ENCODE measurements at regions not wholly inside any gene's neighbourhood (a gene's known extent, or its start where the extent isn't known, plus 50 kb on each side); places are given as distances from the start of the nearest gene placed in this dataset.

DNA sequence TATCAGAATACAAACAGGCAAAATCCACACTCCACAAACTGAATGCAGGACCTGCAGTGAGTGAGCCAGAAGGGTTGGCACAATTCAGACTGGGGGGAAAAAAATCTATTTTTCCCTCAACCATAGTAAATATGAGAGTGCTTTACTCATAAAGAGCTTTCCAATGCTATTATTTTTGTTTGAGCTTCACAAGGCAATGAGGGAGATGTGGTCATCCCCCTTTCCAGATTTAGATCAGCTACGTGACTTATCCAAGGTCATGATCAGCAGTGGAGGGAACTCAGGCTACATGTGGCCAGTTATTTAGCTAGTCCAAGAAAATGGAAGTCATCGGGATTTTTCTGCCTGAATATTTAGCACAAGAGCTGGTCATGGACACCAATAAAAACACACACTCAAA lies 120.4 kb upstream of the KLF7 start:
- H3K18ac ChIP-seq (ENCODE audit: low read depth, low read length) = peak overlapping the region; percentile 63; the same call in 1 of the 2 replicates
- no peaks in the 10 kb centered on the region for H4K20me1 ChIP-seq (ENCODE audit: insufficient read depth, low read length)
- DNase-seq (no peak), ATAC-seq (ENCODE audit: low read depth) (no peak)
- no peak overlapping the region for H2BK120ac ChIP-seq (ENCODE audit: low read depth, low read length)
- no peak overlapping the region; the same call in 2 of the 3 replicates for H2BK15ac ChIP-seq (ENCODE audit: low read depth, low read length)
- no peaks in the 10 kb centered on the region for H3K27me3 ChIP-seq (ENCODE audit: control insufficient read depth, insufficient read depth, low read length)
- no peaks in the 10 kb centered on the region for H3K36me3 ChIP-seq (ENCODE audit: control insufficient read depth, insufficient read depth, low read length)
- peaks cover 4% of the 10 kb centered on the region; the same call in 1 of the 2 replicates for H3K9me1 ChIP-seq (ENCODE audit: insufficient read depth, low read length)
- H3K79me1 ChIP-seq (ENCODE audit: low read depth in 1 of 2, low read length in 2 of 2) = no peaks in the 10 kb centered on the region
- peak overlapping the region; percentile 40; the same call in 1 of the 2 replicates for H2AK5ac ChIP-seq (ENCODE audit: low read depth, low read length)
- dilution Hi-C loops (cut with HindIII; ENCODE audit: low sequenced_read_pairs, unreplicated experiment) (no loop called here), in situ Hi-C loops (cut with MboI; ENCODE audit: low sequenced_read_pairs) (no loop called here), intact Hi-C loops (cut with micrococcal nuclease) (no loop called here)
- H2BK20ac ChIP-seq (ENCODE audit: low read depth, low read length) = no peak overlapping the region
- no peak overlapping the region for H2BK5ac ChIP-seq (ENCODE audit: low read depth, low read length, poor library complexity, severe bottlenecking)
- H3K4ac ChIP-seq (ENCODE audit: low read depth, low read length) = no peak overlapping the region
- no peak overlapping the region; the same call in 1 of the 2 replicates for H4K5ac ChIP-seq (ENCODE audit: low read depth, low read length)
- H4K8ac ChIP-seq (ENCODE audit: low read depth in 2 of 2, low read length in 2 of 2) = no peak overlapping the region
- H3K14ac ChIP-seq (replicated peaks; ENCODE audit: low read depth, low read length) = no peak overlapping the region
- H3K9me3 ChIP-seq (ENCODE audit: control insufficient read depth, insufficient read depth, low read length) = no peaks in the 10 kb centered on the region
- no peak overlapping the region for H3K27ac ChIP-seq (ENCODE audit: insufficient read depth, low read length)
- H3K56ac ChIP-seq (ENCODE audit: extremely low read depth, insufficient read depth, low read length) = no peak overlapping the region
- POLR2A ChIA-PET (ENCODE audit: unreplicated experiment) = no interaction called here
- WGBS, 2 experiments (ENCODE audit: extremely low coverage in 2 of 2, insufficient read length in 1 of 2) = no CpG with 5 or more reads among the region's 2 CpGs
- no peak overlapping the region for H3K4me3 ChIP-seq (ENCODE audit: insufficient read depth, low read depth, low read length)
- TF ChIP-seq MAFK (IDR thresholded peaks at IDR 0.05; ENCODE audit: low read depth, low read length) = no peak
- no peak for TF ChIP-seq CTCF (conservative IDR thresholded peaks at IDR 0.05; ENCODE audit: low read depth, low read length)
- no peak for TF ChIP-seq BHLHE40 (IDR thresholded peaks at IDR 0.05; ENCODE audit: low read depth, low read length)
- TF ChIP-seq RCOR1 (IDR thresholded peaks at IDR 0.05; ENCODE audit: insufficient replicate concordance, low read length) = no peak
- TF ChIP-seq RAD21 (IDR thresholded peaks at IDR 0.05; ENCODE audit: low read length) = no peak
- TF ChIP-seq CEBPB (IDR thresholded peaks at IDR 0.05; ENCODE audit: low read depth, low read length) = no peak
- no peak for TF ChIP-seq FOS (IDR thresholded peaks at IDR 0.05; ENCODE audit: low read depth, low read length)
- no peak for TF ChIP-seq CHD1 (IDR thresholded peaks at IDR 0.05; ENCODE audit: low read depth, low read length)
- TF ChIP-seq, protein P1, sequence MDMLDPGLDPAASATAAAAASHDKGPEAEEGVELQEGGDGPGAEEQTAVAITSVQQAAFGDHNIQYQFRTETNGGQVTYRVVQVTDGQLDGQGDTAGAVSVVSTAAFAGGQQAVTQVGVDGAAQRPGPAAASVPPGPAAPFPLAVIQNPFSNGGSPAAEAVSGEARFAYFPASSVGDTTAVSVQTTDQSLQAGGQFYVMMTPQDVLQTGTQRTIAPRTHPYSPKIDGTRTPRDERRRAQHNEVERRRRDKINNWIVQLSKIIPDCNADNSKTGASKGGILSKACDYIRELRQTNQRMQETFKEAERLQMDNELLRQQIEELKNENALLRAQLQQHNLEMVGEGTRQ (IDR thresholded peaks at IDR 0.05; ENCODE audit: low read depth, low read length) = no peak
- no peak for TF ChIP-seq SMC3 (IDR thresholded peaks at IDR 0.05; ENCODE audit: low read depth, low read length)
- H3K4me2 ChIP-seq (ENCODE audit: low read depth, low read length) = no peak overlapping the region
- H3K9ac ChIP-seq (ENCODE audit: low read depth, low read length) = peak overlapping the region; percentile 10; the same call in 1 of the 2 replicates
- H2AFZ ChIP-seq (replicated peaks; ENCODE audit: low read length, poor library complexity) = no peak overlapping the region
- CTCF ChIA-PET = interaction anchor here (1.0 kb wide), 1 partner anchor 28 kb away, joined by 3 read pairs; no protein-coding TSS in a partner anchor
- no peak overlapping the region for H4K91ac ChIP-seq (ENCODE audit: insufficient read depth, low read depth, low read length)
- H3K4me1 ChIP-seq (ENCODE audit: control insufficient read depth, insufficient read depth, low read length) = peaks cover 9% of the 10 kb centered on the region
- no TSS peak for BruUV-seq (replicated peaks)
- H2AK9ac ChIP-seq (replicated peaks; ENCODE audit: low read depth, low read length, poor library complexity) = no peak overlapping the region
- no peak overlapping the region for H3K23ac ChIP-seq (ENCODE audit: low read depth, low read length)

All from IMR-90 (cell line).